Natural killer cell (primary cell): ENCODE measurements at regions not wholly inside any gene's neighbourhood (a gene's known extent, or its start where the extent isn't known, plus 50 kb on each side); places are given as distances from the start of the nearest gene placed in this dataset.

ENCODE experiments used
- ATAC-seq, 3 donors: fragments of 150-1000 bp in 2 of 3; fragments of 200-7000 bp in 1 of 3; cut with Tn5 transposase; 1 replicate in 1 of 3; 2 replicates in 2 of 3; pipeline ENCODE4 v1.10.0; 2021; ENCODE audit warnings: mild to moderate bottlenecking in 2 of 3, moderate library complexity in 2 of 3
- DNase-seq, 2 donors: peaks; one replicate each; pipeline versions ENCODE4 v3.0.0 to v3.0.0-alpha.2; 2013 to 2021; ENCODE audit warnings: mixed read lengths in 1 of 2
- H3K27ac ChIP-seq: one replicate; pipeline ENCODE4 v1.5.1; 2013; ENCODE audit warnings: mild to moderate bottlenecking, low read length
- H3K27me3 ChIP-seq: one replicate; pipeline ENCODE4 v1.6.1; 2013; ENCODE audit warnings: low read length; ENCODE audit not compliant: control insufficient read depth, insufficient read depth
- H3K36me3 ChIP-seq: one replicate; pipeline ENCODE4 v1.6.1; 2013; ENCODE audit warnings: low read length; ENCODE audit not compliant: control insufficient read depth, insufficient read depth
- H3K4me1 ChIP-seq: one replicate; pipeline ENCODE4 v1.6.1; 2013; ENCODE audit warnings: low read length; ENCODE audit not compliant: control insufficient read depth, insufficient read depth
- H3K4me3 ChIP-seq: one replicate; pipeline ENCODE4 v1.5.1; 2013; ENCODE audit warnings: low read length
- H3K9me3 ChIP-seq: one replicate; pipeline ENCODE4 v1.6.1; 2013; ENCODE audit warnings: low read length; ENCODE audit not compliant: control insufficient read depth, insufficient read depth
- H3K27ac Mint-ChIP-seq, 2 donors: one replicate each; pipeline ENCODE4 v1.8.0; 2022; ENCODE audit warnings: mild to moderate bottlenecking in 2 of 2, mixed read lengths in 2 of 2, moderate library complexity in 1 of 2
- H3K27me3 Mint-ChIP-seq, 2 donors: one replicate each; pipeline ENCODE4 v1.8.0; 2022; ENCODE audit warnings: low read depth in 2 of 2, mixed read lengths in 2 of 2
- H3K36me3 Mint-ChIP-seq: one replicate; pipeline ENCODE4 v1.8.0; 2022; ENCODE audit warnings: mixed read lengths
- H3K4me1 Mint-ChIP-seq, 2 donors: one replicate each; pipeline ENCODE4 v1.8.0; 2022; ENCODE audit warnings: mixed read lengths in 2 of 2
- H3K4me3 Mint-ChIP-seq: one replicate; pipeline ENCODE4 v1.8.0; 2022; ENCODE audit warnings: mild to moderate bottlenecking, moderate library complexity, mixed read lengths
- H3K9me3 Mint-ChIP-seq, 2 donors: one replicate each; pipeline ENCODE4 v1.8.0; 2022; ENCODE audit warnings: mixed read lengths in 2 of 2
- CTCF ChIP-seq: fragments of 200-600 bp; IDR thresholded peaks from one replicate; pipeline ENCODE4 v1.8.0; 2022; ENCODE audit warnings: antibody characterized with exemption
- WGBS: methylation state at CpG from one replicate; pipeline ENCODE4 v1.1.7; 2013; ENCODE audit warnings: missing lambda C conversion rate; ENCODE audit not compliant: insufficient coverage; 5-methylcytosine and 5-hydroxymethylcytosine counted together
- intact Hi-C: fragments of 100-400 bp; cut with micrococcal nuclease; formaldehyde crosslinking; loops from one replicate; pipeline ENCODE4 v1.14.2; 2022

GRCh38 chr9:81162361-81162760, 527.0 kb downstream of the TLE1 start:
- TF ChIP-seq CTCF = no peak
- Mint-ChIP-seq H3K4me1 (no peaks in the 10 kb centered on the region), H3K36me3 (no peaks in the 10 kb centered on the region), H3K4me3 (no peak overlapping the region), H3K27me3 (no peaks in the 10 kb centered on the region), H3K9me3 (peaks cover 4 to 8% of the 10 kb centered on the region in 2 donors), H3K27ac (no peak overlapping the region)
- no peak overlapping the region for H3K27ac ChIP-seq
- no peaks in the 10 kb centered on the region for H3K4me1 ChIP-seq
- ATAC-seq (no peak), DNase-seq (no peak)
- H3K9me3 ChIP-seq = no peaks in the 10 kb centered on the region
- H3K27me3 ChIP-seq = no peaks in the 10 kb centered on the region
- 87% methylated on average over 11 of the region's 11 CpGs for WGBS
- H3K36me3 ChIP-seq = no peaks in the 10 kb centered on the region
- intact Hi-C loops = no loop called here
- no peak overlapping the region for H3K4me3 ChIP-seq

- TF ChIP-seq CTCF = no peak
- H3K36me3 ChIP-seq = no peaks in the 10 kb centered on the region
- Mint-ChIP-seq H3K9me3 (peaks cover 0 to 3% of the 10 kb centered on the region in 2 donors), H3K27ac (no peak overlapping the region), H3K27me3 (no peaks in the 10 kb centered on the region), H3K36me3 (no peaks in the 10 kb centered on the region), H3K4me3 (no peak overlapping the region), H3K4me1 (no peaks in the 10 kb centered on the region)
- intact Hi-C loops = no loop called here
- DNase-seq (no peak), ATAC-seq (no peak)
- no peaks in the 10 kb centered on the region for H3K4me1 ChIP-seq
- H3K27ac ChIP-seq = no peak overlapping the region
- no peak overlapping the region for H3K4me3 ChIP-seq
- no peaks in the 10 kb centered on the region for H3K27me3 ChIP-seq
- no peaks in the 10 kb centered on the region for H3K9me3 ChIP-seq
Measured at GRCh38 chr9:81156381-81156780, 533.0 kb downstream of the TLE1 start.

- no peak for ATAC-seq
- Histone ChIP-seq H3K27me3 (no peaks in the 10 kb centered on the region), H3K36me3 (no peaks in the 10 kb centered on the region), H3K4me3 (no peak overlapping the region), H3K9me3 (no peaks in the 10 kb centered on the region), H3K4me1 (no peaks in the 10 kb centered on the region), H3K27ac (no peak overlapping the region)
- Mint-ChIP-seq H3K4me1 (no peaks in the 10 kb centered on the region), H3K27me3 (no peaks in the 10 kb centered on the region), H3K9me3 (peaks cover 0 to 5% of the 10 kb centered on the region in 2 donors), H3K4me3 (no peak overlapping the region), H3K27ac (no peak overlapping the region), H3K36me3 (no peaks in the 10 kb centered on the region)
- intact Hi-C loops = no loop called here
- 56% methylated on average over 2 of the region's 2 CpGs for WGBS
- DNase-seq = no peak
- no peak for TF ChIP-seq CTCF
Measured at GRCh38 chr9:81150016-81150625, 539.2 kb downstream of the TLE1 start.

GRCh38 chr9:81146684-81147337, 542.5 kb downstream of the TLE1 start:
- Mint-ChIP-seq H3K27ac (no peak overlapping the region), H3K27me3 (no peaks in the 10 kb centered on the region), H3K4me3 (no peak overlapping the region), H3K36me3 (no peaks in the 10 kb centered on the region), H3K4me1 (no peaks in the 10 kb centered on the region), H3K9me3 (peaks cover 0 to 5% of the 10 kb centered on the region in 2 donors)
- H3K36me3 ChIP-seq = no peaks in the 10 kb centered on the region
- no peak overlapping the region for H3K27ac ChIP-seq
- no peaks in the 10 kb centered on the region for H3K9me3 ChIP-seq
- H3K4me1 ChIP-seq = no peaks in the 10 kb centered on the region
- intact Hi-C loops = no loop called here
- H3K27me3 ChIP-seq = no peaks in the 10 kb centered on the region
- ATAC-seq = no peak
- no peak overlapping the region for H3K4me3 ChIP-seq
- 45% methylated on average over 4 of the region's 4 CpGs for WGBS
- DNase-seq = no peak
- no peak for TF ChIP-seq CTCF
